ENCODE measurements at regions not wholly inside any gene's neighbourhood (a gene's known extent, or its start where the extent isn't known, plus 50 kb on each side); places are given as distances from the start of the nearest gene placed in this dataset.

- Histone ChIP-seq H2BK20ac (ENCODE audit: low read depth, low read length) (no peak overlapping the region), H2AK9ac (replicated peaks; ENCODE audit: low read depth, low read length, poor library complexity) (no peak overlapping the region), H2BK5ac (ENCODE audit: low read depth, low read length, poor library complexity, severe bottlenecking) (no peak overlapping the region), H2AK5ac (ENCODE audit: low read depth, low read length) (no peak overlapping the region), H3K36me3 (ENCODE audit: control insufficient read depth, insufficient read depth, low read length) (no peaks in the 10 kb centered on the region), H3K4me3 (ENCODE audit: insufficient read depth, low read depth, low read length) (no peak overlapping the region), H3K27me3 (ENCODE audit: control insufficient read depth, insufficient read depth, low read length) (no peaks in the 10 kb centered on the region), H3K27ac (ENCODE audit: insufficient read depth, low read length) (no peak overlapping the region), H4K20me1 (ENCODE audit: insufficient read depth, low read length) (no peaks in the 10 kb centered on the region), H2AFZ (replicated peaks; ENCODE audit: low read length, poor library complexity) (no peak overlapping the region), H2BK15ac (ENCODE audit: low read depth, low read length) (no peak overlapping the region), H3K56ac (ENCODE audit: extremely low read depth, insufficient read depth, low read length) (no peak overlapping the region), H3K4ac (ENCODE audit: low read depth, low read length) (no peak overlapping the region), H4K8ac (ENCODE audit: low read depth in 2 of 2, low read length in 2 of 2) (no peak overlapping the region), H3K9me1 (ENCODE audit: insufficient read depth, low read length) (no peaks in the 10 kb centered on the region), H3K14ac (replicated peaks; ENCODE audit: low read depth, low read length) (no peak overlapping the region), H3K9me3 (ENCODE audit: control insufficient read depth, insufficient read depth, low read length) (peaks cover 9% of the 10 kb centered on the region), H3K9ac (ENCODE audit: low read depth, low read length) (no peak overlapping the region), H4K5ac (ENCODE audit: low read depth, low read length) (no peak overlapping the region), H4K91ac (ENCODE audit: insufficient read depth, low read depth, low read length) (no peak overlapping the region), H3K4me1 (ENCODE audit: control insufficient read depth, insufficient read depth, low read length) (no peaks in the 10 kb centered on the region), H3K23ac (ENCODE audit: low read depth, low read length) (no peak overlapping the region), H3K18ac (ENCODE audit: low read depth, low read length) (no peak overlapping the region), H3K79me1 (ENCODE audit: low read depth in 1 of 2, low read length in 2 of 2) (no peaks in the 10 kb centered on the region), H2BK120ac (ENCODE audit: low read depth, low read length) (no peak overlapping the region), H3K4me2 (ENCODE audit: low read depth, low read length) (no peak overlapping the region)
- ATAC-seq (ENCODE audit: low read depth) (no peak), DNase-seq (no peak)
- intact Hi-C loops (cut with micrococcal nuclease) (no loop called here), in situ Hi-C loops (cut with MboI; ENCODE audit: low sequenced_read_pairs) (no loop called here), dilution Hi-C loops (cut with HindIII; ENCODE audit: low sequenced_read_pairs, unreplicated experiment) (no loop called here)
- no TSS peak for BruUV-seq (replicated peaks)
- POLR2A ChIA-PET (ENCODE audit: unreplicated experiment): no interaction called here
- CTCF ChIA-PET: no interaction called here
- TF ChIP-seq MAFK (IDR thresholded peaks at IDR 0.05; ENCODE audit: low read depth, low read length): no peak
- no peak for TF ChIP-seq CHD1 (IDR thresholded peaks at IDR 0.05; ENCODE audit: low read depth, low read length)
- TF ChIP-seq USF2 (IDR thresholded peaks at IDR 0.05; ENCODE audit: low read depth, low read length): no peak
- no peak for TF ChIP-seq MAZ (IDR thresholded peaks at IDR 0.05; ENCODE audit: borderline replicate concordance, low read depth, low read length)
- no CpG with 5 or more reads among the region's 2 CpGs for WGBS, 2 experiments (ENCODE audit: extremely low coverage in 2 of 2, insufficient read length in 1 of 2)
Observed at GRCh38 chr6:164563924-164564323, 745.5 kb downstream of the C6orf118 start.

All from IMR-90 (cell line).